Peyer's patch (tissue), 4 donors: ENCODE measurements at regions not wholly inside any gene's neighbourhood (a gene's known extent, or its start where the extent isn't known, plus 50 kb on each side); places are given as distances from the start of the nearest gene placed in this dataset.

Experiments used
- POLR2A ChIP-seq, 2 donors: fragments of 450-650 bp; IDR thresholded peaks; one replicate each; pipeline ENCODE4 v1.5.1; 2017; ENCODE audit warnings: antibody characterized with exemption in 2 of 2, mild to moderate bottlenecking in 2 of 2, moderate library complexity in 2 of 2
- TF ChIP-seq, protein P1 (sequence below), 6 experiments: fragments of 450-650 bp in 4 of 6; fragments of 200-600 bp in 2 of 6; sonication (generic) in 1 of 6; IDR thresholded peaks; one replicate each; pipeline ENCODE4 v1.5.1; 2017 to 2019; ENCODE audit warnings: antibody characterized with exemption in 6 of 6, mild to moderate bottlenecking in 3 of 6, moderate library complexity in 1 of 6

DNA sequence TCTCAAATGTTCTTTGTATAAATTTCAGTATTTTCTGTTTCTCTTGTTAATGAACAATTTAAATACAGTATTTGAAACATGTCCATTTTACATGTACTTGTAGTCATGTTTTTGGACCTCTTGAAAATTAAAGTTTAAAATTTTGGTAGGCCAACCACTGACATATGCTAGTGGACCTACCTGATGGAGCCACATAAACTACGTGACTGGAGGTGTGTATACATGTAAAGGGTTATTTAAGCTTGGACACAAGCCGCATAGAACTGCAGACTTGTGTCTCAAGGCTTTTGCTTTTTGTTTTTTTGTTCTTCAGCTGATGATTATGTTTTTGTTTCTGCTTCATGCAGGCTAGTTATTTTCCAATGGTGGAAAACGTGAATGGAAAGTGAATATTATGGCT is 568.5 kb upstream of the MDGA2 start:
- TF ChIP-seq, protein P1, sequence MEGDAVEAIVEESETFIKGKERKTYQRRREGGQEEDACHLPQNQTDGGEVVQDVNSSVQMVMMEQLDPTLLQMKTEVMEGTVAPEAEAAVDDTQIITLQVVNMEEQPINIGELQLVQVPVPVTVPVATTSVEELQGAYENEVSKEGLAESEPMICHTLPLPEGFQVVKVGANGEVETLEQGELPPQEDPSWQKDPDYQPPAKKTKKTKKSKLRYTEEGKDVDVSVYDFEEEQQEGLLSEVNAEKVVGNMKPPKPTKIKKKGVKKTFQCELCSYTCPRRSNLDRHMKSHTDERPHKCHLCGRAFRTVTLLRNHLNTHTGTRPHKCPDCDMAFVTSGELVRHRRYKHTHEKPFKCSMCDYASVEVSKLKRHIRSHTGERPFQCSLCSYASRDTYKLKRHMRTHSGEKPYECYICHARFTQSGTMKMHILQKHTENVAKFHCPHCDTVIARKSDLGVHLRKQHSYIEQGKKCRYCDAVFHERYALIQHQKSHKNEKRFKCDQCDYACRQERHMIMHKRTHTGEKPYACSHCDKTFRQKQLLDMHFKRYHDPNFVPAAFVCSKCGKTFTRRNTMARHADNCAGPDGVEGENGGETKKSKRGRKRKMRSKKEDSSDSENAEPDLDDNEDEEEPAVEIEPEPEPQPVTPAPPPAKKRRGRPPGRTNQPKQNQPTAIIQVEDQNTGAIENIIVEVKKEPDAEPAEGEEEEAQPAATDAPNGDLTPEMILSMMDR (IDR thresholded peaks at IDR 0.05), result no peak
- no peak for TF ChIP-seq POLR2A (IDR thresholded peaks at IDR 0.05)
